ENCODE measurements at regions not wholly inside any gene's neighbourhood (a gene's known extent, or its start where the extent isn't known, plus 50 kb on each side); places are given as distances from the start of the nearest gene placed in this dataset.

GRCh38 chr2:114127372-114127771 is 237.5 kb downstream of the ACTR3 start:
- TF ChIP-seq REST (IDR thresholded peaks at IDR 0.05; ENCODE audit: insufficient read depth in 1 of 2, low read depth in 2 of 2, low read length in 2 of 2) (no peak), POLR2AphosphoS5 (IDR thresholded peaks at IDR 0.05; ENCODE audit: low read depth, low read length) (no peak), SIN3A (IDR thresholded peaks at IDR 0.05; ENCODE audit: borderline replicate concordance, insufficient read depth, low read length) (no peak), FOXP2 (optimal IDR thresholded peaks at IDR 0.05; ENCODE audit: borderline replicate concordance, extremely low read depth, extremely low read length, insufficient read depth) (no peak), TAF1 (IDR thresholded peaks at IDR 0.05; ENCODE audit: borderline replicate concordance, insufficient read depth, low read length) (no peak)

GRCh38 chr2:114128263-114128662 is 238.4 kb downstream of the ACTR3 start:
- TF ChIP-seq POLR2AphosphoS5 (IDR thresholded peaks at IDR 0.05; ENCODE audit: low read depth, low read length) (no peak), REST (IDR thresholded peaks at IDR 0.05; ENCODE audit: insufficient read depth in 1 of 2, low read depth in 2 of 2, low read length in 2 of 2) (no peak), FOXP2 (optimal IDR thresholded peaks at IDR 0.05; ENCODE audit: borderline replicate concordance, extremely low read depth, extremely low read length, insufficient read depth) (no peak), SIN3A (IDR thresholded peaks at IDR 0.05; ENCODE audit: borderline replicate concordance, insufficient read depth, low read length) (no peak), TAF1 (IDR thresholded peaks at IDR 0.05; ENCODE audit: borderline replicate concordance, insufficient read depth, low read length) (no peak)

- TF ChIP-seq TAF1 (IDR thresholded peaks at IDR 0.05; ENCODE audit: borderline replicate concordance, insufficient read depth, low read length) (no peak), FOXP2 (optimal IDR thresholded peaks at IDR 0.05; ENCODE audit: borderline replicate concordance, extremely low read depth, extremely low read length, insufficient read depth) (no peak), REST (IDR thresholded peaks at IDR 0.05; ENCODE audit: insufficient read depth in 1 of 2, low read depth in 2 of 2, low read length in 2 of 2) (no peak), POLR2AphosphoS5 (IDR thresholded peaks at IDR 0.05; ENCODE audit: low read depth, low read length) (no peak), SIN3A (IDR thresholded peaks at IDR 0.05; ENCODE audit: borderline replicate concordance, insufficient read depth, low read length) (no peak)
Observed at GRCh38 chr2:114128725-114129124, 238.8 kb downstream of the ACTR3 start.

GRCh38 chr2:114134146-114134545 is 244.3 kb downstream of the ACTR3 start:
- TF ChIP-seq FOXP2 (optimal IDR thresholded peaks at IDR 0.05; ENCODE audit: borderline replicate concordance, extremely low read depth, extremely low read length, insufficient read depth) (no peak), TAF1 (IDR thresholded peaks at IDR 0.05; ENCODE audit: borderline replicate concordance, insufficient read depth, low read length) (no peak), POLR2AphosphoS5 (IDR thresholded peaks at IDR 0.05; ENCODE audit: low read depth, low read length) (no peak), SIN3A (IDR thresholded peaks at IDR 0.05; ENCODE audit: borderline replicate concordance, insufficient read depth, low read length) (no peak), REST (IDR thresholded peaks at IDR 0.05; ENCODE audit: insufficient read depth in 1 of 2, low read depth in 2 of 2, low read length in 2 of 2) (no peak)

GRCh38 chr2:114139542-114139941 is 249.7 kb downstream of the ACTR3 start:
- TF ChIP-seq FOXP2 (optimal IDR thresholded peaks at IDR 0.05; ENCODE audit: borderline replicate concordance, extremely low read depth, extremely low read length, insufficient read depth) (no peak), SIN3A (IDR thresholded peaks at IDR 0.05; ENCODE audit: borderline replicate concordance, insufficient read depth, low read length) (no peak), POLR2AphosphoS5 (IDR thresholded peaks at IDR 0.05; ENCODE audit: low read depth, low read length) (no peak), TAF1 (IDR thresholded peaks at IDR 0.05; ENCODE audit: borderline replicate concordance, insufficient read depth, low read length) (no peak), REST (IDR thresholded peaks at IDR 0.05; ENCODE audit: insufficient read depth in 1 of 2, low read depth in 2 of 2, low read length in 2 of 2) (no peak)
